ENCODE measurements at regions not wholly inside any gene's neighbourhood (a gene's known extent, or its start where the extent isn't known, plus 50 kb on each side); places are given as distances from the start of the nearest gene placed in this dataset.

DNA sequence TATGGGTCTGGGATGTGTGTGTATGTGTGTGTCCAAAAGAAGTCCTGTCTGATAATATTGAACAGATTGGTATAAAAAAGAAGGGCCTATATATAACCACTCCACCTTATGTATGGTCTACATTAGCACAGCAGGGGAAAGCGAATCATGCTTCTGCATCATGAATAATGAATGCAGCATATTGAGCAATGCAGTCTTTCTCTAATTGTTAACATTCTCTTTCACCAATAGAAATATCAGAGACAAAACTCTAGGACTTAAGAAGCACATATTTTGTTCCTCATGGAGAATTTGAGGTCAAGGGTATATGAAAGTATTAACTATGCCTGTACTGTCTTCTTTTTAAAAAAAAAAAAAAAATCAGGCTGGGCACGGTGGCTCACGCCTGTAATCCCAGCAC, 264.3 kb upstream of the NOCT start:
- TF ChIP-seq EZH2 (IDR thresholded peaks at IDR 0.05; ENCODE audit: insufficient read depth, poor library complexity, severe bottlenecking) (no peak), EZH2phosphoT487 (IDR thresholded peaks at IDR 0.05; ENCODE audit: insufficient read depth, low read depth) (no peak)

Measured in GM23248 (cell line).